ENCODE measurements at regions not wholly inside any gene's neighbourhood (a gene's known extent, or its start where the extent isn't known, plus 50 kb on each side); places are given as distances from the start of the nearest gene placed in this dataset.

GRCh38 chr12:68450947-68451260 lies 118.7 kb upstream of the MDM1 start:
- no peak for DNase-seq
- TF ChIP-seq GATA1 (IDR thresholded peaks at IDR 0.05; ENCODE audit: low read depth, low read length) (no peak), POLR2A (IDR thresholded peaks at IDR 0.05; ENCODE audit: low read length) (no peak)

GRCh38 chr12:68451261-68452077 lies 119.3 kb upstream of the MDM1 start:
- TF ChIP-seq GATA1 (IDR thresholded peaks at IDR 0.05; ENCODE audit: low read depth, low read length) = no peak
- no peak for TF ChIP-seq POLR2A (IDR thresholded peaks at IDR 0.05; ENCODE audit: low read length)
- DNase-seq = peak; percentile 25 to 44

- no peak for DNase-seq
- TF ChIP-seq POLR2A (IDR thresholded peaks at IDR 0.05; ENCODE audit: low read length) = no peak
- no peak for TF ChIP-seq GATA1 (IDR thresholded peaks at IDR 0.05; ENCODE audit: low read depth, low read length)
These were observed 120.0 kb upstream of the MDM1 start for GRCh38 chr12:68452078-68452715.

GRCh38 chr12:68453278-68453677 lies 121.1 kb upstream of the MDM1 start:
- TF ChIP-seq POLR2A (IDR thresholded peaks at IDR 0.05; ENCODE audit: low read length) (no peak), GATA1 (IDR thresholded peaks at IDR 0.05; ENCODE audit: low read depth, low read length) (no peak)
- DNase-seq = no peak

- TF ChIP-seq POLR2A (IDR thresholded peaks at IDR 0.05; ENCODE audit: low read length) (no peak), GATA1 (IDR thresholded peaks at IDR 0.05; ENCODE audit: low read depth, low read length) (no peak)
- no peak for DNase-seq
These were observed 121.7 kb upstream of the MDM1 start for GRCh38 chr12:68453876-68454275.

- TF ChIP-seq POLR2A (IDR thresholded peaks at IDR 0.05; ENCODE audit: low read length) (no peak), GATA1 (IDR thresholded peaks at IDR 0.05; ENCODE audit: low read depth, low read length) (no peak)
- no peak for DNase-seq
These were observed 122.7 kb upstream of the MDM1 start for GRCh38 chr12:68454892-68455291.

GRCh38 chr12:68455691-68456345 lies 123.7 kb upstream of the MDM1 start:
- DNase-seq = no peak
- no peak for TF ChIP-seq GATA1 (IDR thresholded peaks at IDR 0.05; ENCODE audit: low read depth, low read length)
- TF ChIP-seq POLR2A (IDR thresholded peaks at IDR 0.05; ENCODE audit: low read length) = no peak

- TF ChIP-seq POLR2A (IDR thresholded peaks at IDR 0.05; ENCODE audit: low read length) (no peak), GATA1 (IDR thresholded peaks at IDR 0.05; ENCODE audit: low read depth, low read length) (no peak)
- DNase-seq = no peak
These were observed 126.7 kb upstream of the MDM1 start for GRCh38 chr12:68458866-68459265.

GRCh38 chr12:68460236-68460635 lies 128.1 kb upstream of the MDM1 start:
- TF ChIP-seq POLR2A (IDR thresholded peaks at IDR 0.05; ENCODE audit: low read length) (no peak), GATA1 (IDR thresholded peaks at IDR 0.05; ENCODE audit: low read depth, low read length) (no peak)
- no peak for DNase-seq

- DNase-seq = no peak
- TF ChIP-seq POLR2A (IDR thresholded peaks at IDR 0.05; ENCODE audit: low read length) (no peak), GATA1 (IDR thresholded peaks at IDR 0.05; ENCODE audit: low read depth, low read length) (no peak)
These were observed 129.5 kb upstream of the MDM1 start for GRCh38 chr12:68461645-68462044.

- no peak for DNase-seq
- no peak for TF ChIP-seq POLR2A (IDR thresholded peaks at IDR 0.05; ENCODE audit: low read length)
- no peak for TF ChIP-seq GATA1 (IDR thresholded peaks at IDR 0.05; ENCODE audit: low read depth, low read length)
These were observed 130.6 kb upstream of the MDM1 start for GRCh38 chr12:68462803-68463202.

GRCh38 chr12:68465227-68465626 lies 133.1 kb upstream of the MDM1 start:
- TF ChIP-seq POLR2A (IDR thresholded peaks at IDR 0.05; ENCODE audit: low read length) (no peak), GATA1 (IDR thresholded peaks at IDR 0.05; ENCODE audit: low read depth, low read length) (no peak)
- DNase-seq = no peak

- no peak for DNase-seq
- TF ChIP-seq POLR2A (IDR thresholded peaks at IDR 0.05; ENCODE audit: low read length) (no peak), GATA1 (IDR thresholded peaks at IDR 0.05; ENCODE audit: low read depth, low read length) (no peak)
These were observed 135.4 kb upstream of the MDM1 start for GRCh38 chr12:68467514-68467913.

- DNase-seq = no peak
- TF ChIP-seq GATA1 (IDR thresholded peaks at IDR 0.05; ENCODE audit: low read depth, low read length) (no peak), POLR2A (IDR thresholded peaks at IDR 0.05; ENCODE audit: low read length) (no peak)
These were observed 135.9 kb upstream of the MDM1 start for GRCh38 chr12:68468036-68468435.

Data from erythroblast (primary cell).